GM21360 (cell line): ENCODE measurements at regions not wholly inside any gene's neighbourhood (a gene's known extent, or its start where the extent isn't known, plus 50 kb on each side); places are given as distances from the start of the nearest gene placed in this dataset.
A peak's percentile ranks its signal among the peaks of the same experiment; 100 is the strongest.

Source experiments
- ATAC-seq: cut with Tn5 transposase; IDR thresholded peaks from one replicate; pipeline ENCODE4 v1.9.1; 2021; ENCODE audit warnings: mild to moderate bottlenecking, moderate library complexity; ENCODE audit not compliant: unreplicated experiment

DNA sequence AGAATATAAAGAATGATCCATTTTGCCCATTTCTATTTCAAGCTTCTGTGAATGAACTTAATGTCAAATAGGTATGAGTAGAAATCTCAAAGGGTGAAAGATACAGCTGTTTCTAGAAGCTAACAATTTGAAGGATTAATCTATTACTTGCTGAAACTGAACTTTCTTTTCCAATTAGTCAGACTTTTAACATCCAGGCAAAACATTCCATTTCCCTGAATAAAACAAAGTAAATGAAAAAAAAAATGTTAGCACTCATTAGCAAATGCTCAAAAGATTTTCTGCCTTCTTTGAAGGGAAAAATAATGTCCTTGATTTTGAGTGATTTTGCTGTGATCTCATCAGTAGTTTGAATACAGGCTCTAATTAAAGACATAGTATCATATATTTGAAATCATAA lies 447.6 kb upstream of the PRMT6 start:
- ATAC-seq: no peak

DNA sequence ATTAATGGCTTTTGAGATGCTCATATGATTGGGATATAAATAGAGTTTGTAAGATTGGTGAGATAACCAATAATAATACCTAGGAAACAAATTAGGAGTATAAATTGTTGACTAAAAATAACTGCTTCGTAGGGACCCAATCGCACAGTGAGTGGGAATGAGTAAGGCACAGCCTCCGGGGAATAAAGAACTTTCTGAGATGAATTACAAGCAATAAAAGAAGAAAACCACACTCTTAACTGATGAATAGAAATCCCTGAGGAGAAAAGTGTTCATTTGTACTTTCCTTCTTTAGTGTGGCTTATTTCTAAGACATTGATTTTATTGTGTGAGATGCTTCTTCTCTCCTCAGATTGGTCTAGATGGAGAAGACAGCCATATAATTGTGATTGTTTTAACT lies 443.4 kb upstream of the PRMT6 start:
- ATAC-seq: no peak

DNA sequence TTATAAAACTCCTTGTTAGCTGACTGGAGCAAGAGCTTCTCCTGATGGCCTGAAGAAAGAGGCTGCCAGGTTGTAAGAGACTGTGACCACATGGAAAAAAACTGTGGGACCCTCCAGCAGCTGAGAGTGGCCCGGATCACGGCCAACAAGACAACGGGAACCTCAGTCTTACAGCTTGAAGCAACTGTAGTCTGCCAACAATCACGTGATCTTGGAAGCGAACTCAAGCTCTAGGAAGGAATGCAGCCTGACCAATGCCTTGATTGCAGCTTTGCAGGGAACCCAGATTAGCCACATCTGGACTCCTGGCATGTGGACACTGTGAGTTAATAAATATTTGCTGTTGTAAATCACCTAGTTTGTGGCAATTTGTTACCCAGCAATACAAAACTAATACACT lies 442.6 kb upstream of the PRMT6 start:
- ATAC-seq: no peak

DNA sequence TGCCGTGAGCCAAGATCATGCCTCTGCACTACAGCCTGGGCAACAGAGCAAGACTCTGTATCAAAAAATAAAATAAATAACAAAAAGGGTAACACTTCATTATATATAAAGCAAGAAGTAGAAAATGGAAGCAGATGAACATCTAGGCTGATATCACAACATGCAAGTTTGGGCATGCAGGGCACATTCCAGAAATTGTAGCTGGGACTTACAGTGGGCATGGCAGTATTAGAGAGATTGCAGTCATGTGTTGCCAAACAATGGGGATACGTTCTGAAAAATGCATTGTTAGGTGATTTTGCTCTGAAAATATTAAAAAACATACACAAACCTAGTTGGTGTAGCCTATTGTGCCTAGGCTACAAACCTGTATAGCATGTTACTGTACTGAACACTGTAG lies 441.0 kb upstream of the PRMT6 start:
- ATAC-seq: no peak

DNA sequence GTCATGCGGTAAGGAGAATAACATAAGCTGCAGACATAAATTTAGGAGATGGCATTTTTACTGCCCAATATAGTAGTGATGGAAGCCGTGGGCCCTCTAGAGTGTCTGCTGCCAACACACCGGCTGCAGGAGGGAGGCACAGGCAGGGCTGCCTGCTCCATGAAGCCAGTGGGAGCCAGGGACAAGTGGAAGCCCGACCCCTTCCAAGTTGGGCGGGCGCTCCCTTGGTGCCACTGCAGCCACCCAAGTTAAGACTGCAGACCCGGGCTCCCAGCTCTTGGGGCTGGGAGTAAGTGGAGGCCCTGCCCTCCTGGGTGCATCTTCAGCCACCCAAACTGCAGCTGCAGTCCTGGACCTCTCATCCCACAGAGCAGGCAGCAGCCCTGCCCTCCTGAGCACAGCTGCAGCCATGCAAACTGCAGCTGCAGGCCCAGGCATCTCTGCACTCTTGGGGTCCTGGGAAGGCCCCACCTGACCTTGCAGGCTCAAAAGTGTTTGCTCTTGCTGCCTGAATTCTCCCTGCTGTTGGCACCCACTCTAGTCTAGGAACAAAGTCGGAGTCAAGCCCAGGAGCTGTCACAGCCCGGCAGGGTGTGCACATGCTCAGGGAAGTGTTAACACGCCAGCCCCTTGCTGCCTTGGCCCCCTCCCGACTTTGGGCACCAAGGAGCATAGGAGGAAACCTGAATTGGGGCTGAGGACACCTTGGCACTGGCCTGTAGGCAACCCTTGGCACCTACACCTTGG lies 437.2 kb upstream of the PRMT6 start:
- ATAC-seq: no peak

DNA sequence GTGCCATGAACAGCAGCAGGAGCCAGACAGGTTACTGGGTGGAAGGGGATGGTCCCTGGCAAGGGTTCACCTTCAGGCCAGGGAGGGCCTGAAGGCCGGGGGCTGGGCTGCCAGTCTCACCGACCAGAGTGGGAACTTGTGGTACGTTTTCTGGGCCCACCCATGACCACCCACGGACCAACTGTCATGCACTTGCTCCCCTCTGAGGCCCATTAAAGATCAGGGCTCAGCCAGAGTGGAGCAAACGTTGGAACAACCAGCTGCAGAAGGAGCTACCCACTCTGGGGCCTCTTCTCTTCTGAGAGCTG lies 436.7 kb upstream of the PRMT6 start:
- ATAC-seq: no peak

DNA sequence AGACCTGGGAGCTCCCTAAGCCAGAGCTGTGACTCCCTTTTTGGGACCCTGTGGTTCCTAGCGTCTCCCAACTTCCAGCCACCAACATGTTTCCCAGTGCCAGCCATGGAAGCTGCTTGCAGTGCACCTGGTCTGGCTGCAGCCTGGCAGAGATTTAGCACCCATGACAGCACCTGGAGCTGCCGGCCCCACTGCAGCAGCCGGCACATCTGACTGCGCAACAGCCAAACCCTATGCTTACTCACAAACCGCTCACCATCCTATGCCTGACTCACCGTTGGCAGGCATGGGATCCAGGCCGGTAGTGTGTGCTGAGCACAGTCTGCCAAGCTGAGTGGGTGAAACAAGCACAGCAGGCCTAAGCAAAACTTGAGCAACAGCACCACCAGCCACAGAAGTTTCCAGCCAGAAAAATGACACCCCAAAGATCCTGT lies 435.9 kb upstream of the PRMT6 start:
- no peak for ATAC-seq

DNA sequence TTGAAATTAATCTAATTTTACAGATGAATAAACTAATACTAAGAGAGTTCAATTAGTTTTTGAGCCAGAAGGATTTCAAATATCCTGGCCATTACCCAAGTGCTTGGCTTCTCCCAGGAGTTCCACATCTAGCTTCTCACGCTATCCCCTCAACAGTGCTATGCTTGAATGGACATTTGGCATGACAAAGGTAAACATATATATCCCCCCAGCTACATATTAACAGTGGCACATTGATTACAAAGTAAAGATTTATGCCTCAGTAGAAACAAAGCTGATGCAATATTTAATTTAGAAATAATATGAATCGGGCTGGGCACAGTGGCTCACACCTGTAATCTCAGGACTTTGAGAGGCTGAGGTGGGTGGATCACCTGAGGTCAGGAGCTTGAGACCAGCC lies 434.6 kb upstream of the PRMT6 start:
- no peak for ATAC-seq

DNA sequence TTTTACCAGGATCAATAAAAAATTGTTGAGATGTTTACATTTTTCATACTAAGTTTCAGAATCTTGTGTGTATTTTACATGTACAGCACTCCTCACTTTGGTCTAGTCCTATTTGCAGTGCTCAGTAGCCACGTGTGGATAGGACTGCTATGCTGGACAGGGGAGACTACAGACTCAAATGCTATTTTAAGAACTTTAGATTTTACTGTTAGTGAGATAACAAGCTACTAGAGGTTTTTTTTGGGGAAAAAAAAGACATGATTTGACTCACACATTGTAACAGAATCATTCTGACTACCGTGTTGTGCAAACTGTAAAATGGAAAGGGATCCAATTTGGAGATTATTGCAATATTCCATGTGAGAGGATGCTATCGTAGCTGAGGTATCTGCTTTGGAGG lies 418.9 kb upstream of the PRMT6 start:
- ATAC-seq: peak; percentile 66

DNA sequence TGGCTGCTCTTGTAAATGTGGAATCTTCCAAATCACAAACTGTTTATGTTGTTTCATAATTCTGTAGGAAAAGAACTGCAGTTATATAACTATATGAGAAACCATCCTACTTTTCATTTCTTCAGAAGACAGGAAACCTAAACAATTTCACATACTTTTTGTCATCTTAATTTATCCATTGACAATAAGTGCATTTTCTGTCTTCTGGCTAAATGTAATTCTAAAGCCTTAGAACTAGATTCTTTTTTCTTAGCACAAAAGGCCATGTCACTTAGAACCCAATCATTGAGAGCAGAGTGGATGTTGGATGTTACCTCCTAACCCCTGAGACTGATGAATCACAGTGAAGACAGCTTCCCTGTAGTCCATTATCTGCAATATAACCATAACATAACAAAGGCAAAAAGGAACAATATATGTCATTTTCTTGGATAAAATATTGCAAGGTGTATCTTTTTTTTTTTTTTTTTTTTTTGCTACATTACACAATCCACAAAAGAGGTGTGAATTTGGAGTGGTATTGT lies 410.2 kb upstream of the PRMT6 start:
- no peak for ATAC-seq

DNA sequence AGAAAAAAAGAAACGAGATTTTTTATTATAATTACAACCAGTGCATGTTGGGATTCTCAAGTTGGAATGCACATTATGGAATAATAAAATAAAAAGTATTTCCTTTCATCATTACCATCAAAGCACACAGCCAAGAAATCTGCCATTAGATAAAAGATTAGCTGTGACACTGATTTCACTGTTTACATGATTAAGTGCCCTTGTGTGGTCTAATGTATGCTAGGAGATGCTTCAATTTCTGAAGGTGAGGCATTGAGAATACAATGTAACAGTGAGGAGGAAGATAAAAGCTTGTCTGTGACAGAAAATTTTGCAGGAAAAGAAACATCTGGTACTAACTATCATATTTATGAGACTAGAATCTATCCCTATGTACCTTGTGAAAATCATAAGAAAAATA lies 409.7 kb upstream of the PRMT6 start:
- ATAC-seq: no peak

DNA sequence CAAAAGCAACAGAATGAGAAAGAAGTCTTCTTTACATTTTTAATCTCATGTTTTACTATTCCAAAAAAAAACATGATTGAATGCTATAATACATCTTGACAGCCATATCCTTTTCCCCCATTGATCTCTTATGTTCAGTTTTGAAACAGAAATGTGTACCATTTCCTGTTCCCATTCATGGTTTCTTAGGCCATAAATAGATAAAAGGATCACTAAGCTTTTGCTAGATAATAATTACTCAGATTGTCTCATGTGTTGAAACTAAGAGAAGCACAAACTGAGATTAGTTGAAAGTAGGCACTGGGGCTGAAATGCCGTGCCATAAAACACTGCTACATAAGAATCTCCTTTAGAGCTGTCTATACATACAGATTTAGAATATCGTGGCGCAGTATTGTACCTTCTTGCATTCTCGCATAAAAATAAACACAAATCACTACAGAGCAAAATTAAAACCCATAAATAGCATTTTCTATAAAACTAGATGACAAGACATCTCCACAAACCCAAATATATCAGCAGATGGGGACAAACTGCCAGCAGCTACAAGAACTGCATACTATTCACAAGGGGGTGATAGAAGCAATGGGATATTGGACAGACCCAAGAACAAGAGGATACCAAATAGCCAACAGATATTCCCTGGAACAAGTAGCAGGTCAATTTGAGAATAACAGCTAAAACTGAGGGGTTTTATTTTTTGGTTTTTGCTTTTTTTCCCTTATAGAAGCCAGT lies 405.3 kb upstream of the PRMT6 start:
- no peak for ATAC-seq

DNA sequence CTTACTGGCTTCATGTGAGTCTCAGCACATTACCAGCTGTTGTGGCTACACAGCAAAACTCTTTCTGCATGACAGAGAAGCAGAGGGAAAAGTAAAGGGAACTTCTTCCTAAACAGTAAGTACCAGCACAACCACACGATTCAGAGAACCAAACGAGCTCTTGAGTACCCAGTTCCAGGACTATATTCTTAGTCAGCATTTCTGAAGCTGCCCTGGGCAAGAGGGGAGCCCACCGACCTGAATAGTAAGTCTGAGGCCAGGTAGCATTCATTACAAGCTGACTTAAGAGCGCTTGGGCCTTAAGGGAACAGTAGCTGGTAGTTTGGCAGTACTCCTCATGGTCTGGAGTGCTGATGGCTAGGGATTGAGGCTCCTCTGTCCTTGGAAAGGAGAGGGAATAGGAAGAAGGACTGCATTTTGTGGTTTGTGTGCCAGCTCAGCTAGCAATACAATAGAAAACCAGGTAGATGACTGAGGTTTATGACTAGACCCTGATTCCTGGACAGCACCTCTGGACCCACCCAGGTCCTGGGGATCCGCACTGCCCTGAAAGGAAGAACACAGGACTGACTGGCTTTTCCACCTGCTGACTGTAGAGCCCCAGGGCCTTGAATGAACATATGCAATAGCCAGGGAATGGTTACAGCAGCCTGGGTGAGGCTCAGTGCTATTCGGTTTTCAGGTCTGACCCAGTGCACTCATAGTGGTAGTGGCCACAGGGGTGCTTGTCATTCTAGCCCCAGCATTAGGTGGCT lies 396.8 kb upstream of the PRMT6 start:
- no peak for ATAC-seq

DNA sequence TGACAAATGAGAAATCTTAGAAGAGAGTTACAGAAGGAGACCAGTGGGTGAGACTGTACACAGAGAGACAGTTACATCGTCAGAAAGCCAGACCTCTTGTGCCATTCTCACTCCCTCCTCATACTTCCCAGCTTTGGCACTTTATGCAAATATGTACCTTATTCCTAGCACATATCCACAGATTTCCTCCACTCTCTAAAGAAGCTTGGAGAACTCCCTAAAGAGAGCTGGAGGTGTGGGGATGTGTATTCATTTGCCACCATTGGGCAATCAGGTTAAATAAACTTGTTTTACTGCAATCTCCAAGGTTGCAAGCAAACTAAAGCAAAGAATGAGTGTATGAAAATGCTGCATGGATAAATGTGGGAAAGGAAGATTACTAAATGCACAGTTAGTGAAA lies 380.9 kb upstream of the PRMT6 start:
- no peak for ATAC-seq

DNA sequence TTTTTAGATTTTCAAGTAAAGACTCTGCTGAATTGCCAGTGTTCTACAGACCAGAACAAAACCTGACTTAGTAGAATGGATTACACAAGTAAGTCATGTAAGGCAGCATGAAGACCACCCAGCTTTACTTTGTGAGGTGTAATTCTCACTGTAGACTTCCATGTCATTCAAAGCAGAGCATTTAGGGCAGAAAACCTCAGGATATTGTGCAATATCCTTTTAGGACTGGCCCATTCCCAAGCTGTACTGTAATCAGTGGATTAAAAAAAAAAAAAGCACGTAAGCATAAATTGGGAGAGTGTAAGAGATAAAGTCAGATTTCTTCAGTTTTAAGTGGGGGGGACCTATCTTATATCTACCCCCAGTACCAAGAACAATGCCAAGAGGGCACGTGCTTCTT lies 380.5 kb upstream of the PRMT6 start:
- no peak for ATAC-seq

DNA sequence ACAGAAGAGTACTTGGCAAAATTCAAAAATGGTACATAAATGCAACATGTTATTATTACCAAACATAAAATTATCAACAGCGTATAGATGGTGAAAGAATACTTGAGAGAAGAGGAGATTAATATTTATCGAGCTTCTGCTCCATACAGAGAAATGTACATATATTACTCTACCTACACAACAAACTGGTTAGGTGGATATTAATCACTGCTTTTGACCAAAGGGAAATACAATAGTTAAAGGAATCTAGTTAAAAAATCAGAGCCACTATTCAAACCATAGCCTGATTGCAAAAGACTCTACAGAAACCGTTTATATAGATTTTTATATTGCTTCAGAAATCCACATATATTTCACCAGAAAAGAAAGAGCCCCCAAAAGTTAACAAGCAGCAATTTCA lies 379.3 kb upstream of the PRMT6 start:
- ATAC-seq: no peak

DNA sequence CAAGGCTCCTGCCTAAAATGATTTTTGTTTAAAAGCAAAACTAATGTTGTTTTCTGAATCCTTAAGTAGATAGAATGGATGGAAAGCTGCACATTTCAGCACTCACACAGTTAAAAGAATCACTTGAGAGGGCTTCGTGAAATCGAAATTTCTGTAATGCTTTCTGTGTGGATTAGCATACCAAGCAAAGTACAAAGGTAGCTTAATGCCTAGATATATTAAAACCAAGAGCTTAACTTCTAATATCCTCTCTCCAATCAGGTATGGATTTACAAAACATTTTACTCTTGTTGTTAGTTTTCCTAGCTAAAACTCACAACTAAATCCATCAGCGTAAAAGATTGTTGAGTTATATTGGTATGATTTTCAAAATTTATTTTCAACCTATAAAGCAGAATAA lies 378.8 kb upstream of the PRMT6 start:
- ATAC-seq: no peak

DNA sequence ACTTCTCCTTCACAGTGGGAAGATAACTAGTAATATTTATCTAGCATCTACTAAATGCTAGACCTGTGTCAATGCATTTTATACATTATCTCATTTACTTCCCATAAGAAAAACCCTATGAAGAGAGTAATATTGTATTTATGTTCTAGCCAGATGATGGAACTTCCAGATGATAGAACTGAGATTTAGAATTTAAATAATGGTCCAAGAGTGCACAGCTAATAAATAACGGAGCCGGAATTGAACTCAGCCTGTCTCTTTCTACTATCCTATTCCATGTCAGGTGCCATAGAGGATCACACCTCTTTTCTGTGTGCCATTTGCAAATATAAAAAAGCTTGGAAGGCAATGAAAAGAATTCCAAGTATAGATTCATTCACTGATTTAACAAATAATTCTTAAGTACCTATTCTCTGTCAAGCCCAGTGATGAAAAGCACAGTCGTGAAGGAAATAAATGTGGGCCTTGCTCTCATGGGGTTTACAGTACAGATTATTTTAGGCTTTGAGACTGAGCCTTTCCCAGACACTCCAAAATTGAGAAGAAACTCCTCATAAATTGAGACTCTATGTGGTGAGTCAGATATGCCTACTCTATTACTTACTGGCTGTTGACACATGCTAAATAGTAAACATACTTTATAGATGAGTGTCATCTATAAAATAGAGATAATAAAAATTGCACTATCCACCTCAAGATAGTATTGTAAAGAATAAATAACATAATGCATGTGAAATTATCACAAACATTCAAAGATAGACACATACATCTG lies 378.0 kb upstream of the PRMT6 start:
- no peak for ATAC-seq

DNA sequence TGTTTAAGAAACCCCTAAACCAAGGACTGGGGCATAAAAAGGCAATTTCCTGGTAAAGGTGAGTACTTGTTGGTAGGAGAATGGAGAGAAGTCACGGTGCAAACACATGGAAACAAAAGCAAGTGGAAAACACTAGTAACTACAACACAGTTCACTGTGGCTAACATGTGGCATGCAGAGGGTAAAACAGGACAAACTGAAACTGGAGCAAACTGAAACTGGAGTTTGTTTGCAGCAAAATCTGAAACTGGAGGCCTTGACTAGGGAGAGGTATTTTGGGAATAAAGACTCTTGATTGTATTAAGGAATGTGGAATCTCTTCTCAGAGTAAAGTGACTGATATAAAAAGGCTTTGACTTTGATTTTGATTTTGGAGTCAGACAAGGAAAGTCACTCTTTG lies 376.3 kb upstream of the PRMT6 start:
- ATAC-seq: no peak

DNA sequence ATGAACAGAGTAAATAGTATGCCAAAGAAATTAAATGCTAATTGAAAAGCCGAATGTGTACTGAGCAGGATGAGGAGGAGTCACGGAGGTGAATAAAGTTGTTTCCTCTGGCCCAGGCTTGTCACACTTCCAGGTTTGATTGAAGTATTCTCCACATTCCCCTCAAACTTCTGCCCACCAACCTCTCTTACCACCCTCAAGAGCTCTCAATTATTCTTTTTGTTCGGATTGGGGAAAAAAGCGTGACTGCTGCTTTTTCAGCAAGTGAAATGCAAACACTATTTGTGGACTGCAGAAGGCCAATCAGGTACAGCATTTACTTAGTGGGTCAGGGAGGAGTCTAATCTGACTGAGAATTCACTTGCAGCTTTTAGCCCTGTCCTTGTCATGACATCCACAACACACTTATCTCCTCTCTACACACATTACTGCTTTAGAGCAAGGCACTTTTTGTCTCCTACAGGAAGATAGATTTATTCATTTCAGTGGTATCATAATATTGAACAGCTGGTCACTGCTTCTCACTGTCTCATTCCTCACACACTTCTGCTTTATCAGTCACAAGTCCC lies 375.6 kb upstream of the PRMT6 start:
- ATAC-seq: no peak
